Suprapubic skin (tissue), 4 donors: ENCODE measurements at regions not wholly inside any gene's neighbourhood (a gene's known extent, or its start where the extent isn't known, plus 50 kb on each side); places are given as distances from the start of the nearest gene placed in this dataset.

Source experiments
- DNase-seq, 2 donors: peaks; one replicate each; pipeline ENCODE4 v3.0.0-alpha.2; 2019; ENCODE audit warnings: low spot score in 2 of 2
- H3K27ac ChIP-seq: fragments of 200-600 bp; sonication (generic); one replicate; pipeline ENCODE4 v1.5.1; 2019
- H3K27me3 ChIP-seq: fragments of 200-600 bp; sonication (generic); one replicate; pipeline ENCODE4 v1.5.1; 2019
- H3K36me3 ChIP-seq: fragments of 200-600 bp; sonication (generic); one replicate; pipeline ENCODE4 v1.5.1; 2019
- H3K4me1 ChIP-seq: fragments of 200-600 bp; sonication (generic); one replicate; pipeline ENCODE4 v1.5.1; 2019
- H3K4me3 ChIP-seq: fragments of 200-600 bp; sonication (generic); one replicate; pipeline ENCODE4 v1.5.1; 2019; ENCODE audit warnings: mild to moderate bottlenecking
- H3K9me3 ChIP-seq: fragments of 200-600 bp; sonication (generic); one replicate; pipeline ENCODE4 v1.5.1; 2019
- CTCF ChIP-seq, 2 donors: fragments of 200-600 bp in 1 of 2; fragments of 450-650 bp in 1 of 2; sonication (generic) in 1 of 2; IDR thresholded peaks; one replicate each; pipeline ENCODE4 v1.5.1; 2016 to 2019; ENCODE audit warnings: antibody characterized with exemption in 2 of 2, mild to moderate bottlenecking in 1 of 2, moderate library complexity in 1 of 2
- EP300 ChIP-seq: sonication (generic); formaldehyde crosslinking; IDR thresholded peaks from one replicate; pipeline ENCODE4 v1.6.1; 2017; ENCODE audit warnings: antibody characterized with exemption
- POLR2A ChIP-seq, 2 donors: fragments of 450-650 bp; IDR thresholded peaks; one replicate each; pipeline ENCODE4 v1.6.1; 2017; ENCODE audit warnings: antibody characterized with exemption in 2 of 2, mild to moderate bottlenecking in 2 of 2, moderate library complexity in 2 of 2
- POLR2AphosphoS5 ChIP-seq, 3 donors: sonication (generic); formaldehyde crosslinking; IDR thresholded peaks; one replicate each; pipeline ENCODE4 v1.6.1; 2017; ENCODE audit warnings: antibody characterized with exemption in 3 of 3
- WGBS: methylation state at CpG from one replicate; pipeline ENCODE4 v1.1.5; 2018; 5-methylcytosine and 5-hydroxymethylcytosine counted together

DNA sequence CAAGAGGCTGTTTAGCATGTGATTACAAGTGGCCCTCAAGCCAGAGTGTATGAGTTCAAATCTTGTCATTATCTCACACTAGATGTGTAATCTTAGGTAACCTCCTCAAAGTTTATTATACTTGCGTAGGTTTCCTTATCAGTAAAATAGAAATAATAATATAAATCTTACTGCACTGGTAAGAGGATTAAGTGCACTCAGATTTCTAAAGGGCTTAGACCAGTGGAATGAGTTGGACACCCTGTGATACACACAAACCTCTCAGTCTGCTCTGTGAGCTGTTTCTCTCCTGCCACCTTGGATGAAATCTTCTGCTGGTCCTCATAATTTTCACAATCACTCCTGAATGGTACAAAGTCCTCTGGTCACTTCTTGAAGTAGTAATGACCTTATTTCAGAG is 145.4 kb upstream of the ZNF516 start:
- 100% methylated on average over 1 of the region's 1 CpG for WGBS
- H3K4me3 ChIP-seq = no peak overlapping the region
- H3K27ac ChIP-seq = no peak overlapping the region
- H3K4me1 ChIP-seq = no peaks in the 10 kb centered on the region
- H3K36me3 ChIP-seq = no peaks in the 10 kb centered on the region
- no peaks in the 10 kb centered on the region for H3K27me3 ChIP-seq
- H3K9me3 ChIP-seq = no peaks in the 10 kb centered on the region
- DNase-seq = no peak
- TF ChIP-seq CTCF (IDR thresholded peaks at IDR 0.05) (no peak), EP300 (no peak), POLR2A (IDR thresholded peaks at IDR 0.05) (no peak), POLR2AphosphoS5 (IDR thresholded peaks at IDR 0.05) (no peak)

GRCh38 chr18:76634564-76634963 is 139.5 kb upstream of the ZNF516 start:
- Histone ChIP-seq H3K9me3 (peaks cover 1% of the 10 kb centered on the region), H3K27ac (no peak overlapping the region)

GRCh38 chr18:76633588-76634269 is 138.7 kb upstream of the ZNF516 start:
- TF ChIP-seq POLR2A (IDR thresholded peaks at IDR 0.05) = no peak
- TF ChIP-seq CTCF (IDR thresholded peaks at IDR 0.05) = no peak
- TF ChIP-seq EP300 = no peak
- no peak for TF ChIP-seq POLR2AphosphoS5 (IDR thresholded peaks at IDR 0.05)
- no peak for DNase-seq
- H3K27me3 ChIP-seq = no peaks in the 10 kb centered on the region
- no peak overlapping the region for H3K4me3 ChIP-seq
- no peaks in the 10 kb centered on the region for H3K4me1 ChIP-seq
- H3K36me3 ChIP-seq = no peaks in the 10 kb centered on the region
- peaks cover 5% of the 10 kb centered on the region for H3K9me3 ChIP-seq
- 77% methylated on average over 2 of the region's 2 CpGs for WGBS
- H3K27ac ChIP-seq = no peak overlapping the region

More at GRCh38 chr18:76634564-76634963, 139.5 kb upstream of the ZNF516 start:
- no peaks in the 10 kb centered on the region for H3K4me1 ChIP-seq
- TF ChIP-seq CTCF (IDR thresholded peaks at IDR 0.05) (no peak), POLR2A (IDR thresholded peaks at IDR 0.05) (no peak), EP300 (no peak), POLR2AphosphoS5 (IDR thresholded peaks at IDR 0.05) (no peak)
- H3K36me3 ChIP-seq = no peaks in the 10 kb centered on the region
- no peaks in the 10 kb centered on the region for H3K27me3 ChIP-seq
- DNase-seq = no peak
- no peak overlapping the region for H3K4me3 ChIP-seq
- 33% methylated on average over 3 of the region's 3 CpGs for WGBS

- WGBS = 85% methylated on average over 1 of the region's 1 CpG
- H3K4me3 ChIP-seq = no peak overlapping the region
- H3K27ac ChIP-seq = no peak overlapping the region
- peaks cover 5% of the 10 kb centered on the region for H3K9me3 ChIP-seq
- no peaks in the 10 kb centered on the region for H3K36me3 ChIP-seq
- H3K27me3 ChIP-seq = no peaks in the 10 kb centered on the region
- no peaks in the 10 kb centered on the region for H3K4me1 ChIP-seq
- TF ChIP-seq CTCF (IDR thresholded peaks at IDR 0.05) (no peak), POLR2AphosphoS5 (IDR thresholded peaks at IDR 0.05) (no peak), POLR2A (IDR thresholded peaks at IDR 0.05) (no peak), EP300 (no peak)
- DNase-seq = no peak
These were observed 132.4 kb upstream of the ZNF516 start for GRCh38 chr18:76627444-76627843.

- TF ChIP-seq POLR2A (IDR thresholded peaks at IDR 0.05) = no peak
- H3K27me3 ChIP-seq = no peaks in the 10 kb centered on the region
- no peak overlapping the region for H3K4me3 ChIP-seq
- DNase-seq = no peak
- no peaks in the 10 kb centered on the region for H3K36me3 ChIP-seq
- H3K4me1 ChIP-seq = peaks cover 3% of the 10 kb centered on the region
- peaks cover 5% of the 10 kb centered on the region for H3K9me3 ChIP-seq
- no peak overlapping the region for H3K27ac ChIP-seq
These were observed 131.9 kb upstream of the ZNF516 start for GRCh38 chr18:76626991-76627390.

GRCh38 chr18:76622651-76623050 is 127.6 kb upstream of the ZNF516 start:
- H3K36me3 ChIP-seq = no peaks in the 10 kb centered on the region
- TF ChIP-seq POLR2A (IDR thresholded peaks at IDR 0.05) (no peak), CTCF (IDR thresholded peaks at IDR 0.05) (no peak), POLR2AphosphoS5 (IDR thresholded peaks at IDR 0.05) (no peak), EP300 (no peak)
- H3K27ac ChIP-seq = no peak overlapping the region
- no peak overlapping the region for H3K4me3 ChIP-seq
- 80% methylated on average over 8 of the region's 8 CpGs for WGBS
- H3K9me3 ChIP-seq = no peaks in the 10 kb centered on the region
- no peaks in the 10 kb centered on the region for H3K27me3 ChIP-seq
- peaks cover 39% of the 10 kb centered on the region for H3K4me1 ChIP-seq
- DNase-seq = no peak
